ENCODE measurements at regions not wholly inside any gene's neighbourhood (a gene's known extent, or its start where the extent isn't known, plus 50 kb on each side); places are given as distances from the start of the nearest gene placed in this dataset.
"Not testable (repeated sequence)": the region's sequence is repeated elsewhere in the genome, so short reads cannot be mapped to it uniquely, and the experiment has no call there.

GRCh38 chr7:56370208-56370872 is 254.1 kb upstream of the NUPR2 start:
- H3F3A ChIP-seq (ENCODE audit: insufficient read depth, low read length); H3K4me3 ChIP-seq (ENCODE audit: low read depth, low read length, poor library complexity, severe bottlenecking); H3K27ac ChIP-seq (ENCODE audit: low read depth, low read length, poor library complexity, severe bottlenecking); H2AFZ ChIP-seq (ENCODE audit: low read length); H4K20me1 ChIP-seq (ENCODE audit: insufficient read depth, low read length); H3K9ac ChIP-seq (ENCODE audit: low read length); H3K9me2 ChIP-seq (ENCODE audit: low read depth, low read length); H3K27me3 ChIP-seq (ENCODE audit: insufficient read depth, low read length); H3K79me2 ChIP-seq (ENCODE audit: insufficient read depth, low read length); H3K4me1 ChIP-seq (ENCODE audit: insufficient read depth, low read length, severe bottlenecking); H3K9me3 ChIP-seq (ENCODE audit: low read length); H3K4me2 ChIP-seq (ENCODE audit: low read length); H3K36me3 ChIP-seq (ENCODE audit: insufficient read depth, low read length): not testable (repeated sequence)

- not testable (repeated sequence) for H3K4me2 ChIP-seq (ENCODE audit: low read length); H3K9me2 ChIP-seq (ENCODE audit: low read depth, low read length); H3K79me2 ChIP-seq (ENCODE audit: insufficient read depth, low read length); H3K36me3 ChIP-seq (ENCODE audit: insufficient read depth, low read length); H4K20me1 ChIP-seq (ENCODE audit: insufficient read depth, low read length); H3K9ac ChIP-seq (ENCODE audit: low read length); H3K9me3 ChIP-seq (ENCODE audit: low read length); H3K4me1 ChIP-seq (ENCODE audit: insufficient read depth, low read length, severe bottlenecking); H2AFZ ChIP-seq (ENCODE audit: low read length); H3K27ac ChIP-seq (ENCODE audit: low read depth, low read length, poor library complexity, severe bottlenecking); H3F3A ChIP-seq (ENCODE audit: insufficient read depth, low read length); H3K4me3 ChIP-seq (ENCODE audit: low read depth, low read length, poor library complexity, severe bottlenecking); H3K27me3 ChIP-seq (ENCODE audit: insufficient read depth, low read length)
Observed at GRCh38 chr7:56367914-56368313, 251.7 kb upstream of the NUPR2 start.

DNA sequence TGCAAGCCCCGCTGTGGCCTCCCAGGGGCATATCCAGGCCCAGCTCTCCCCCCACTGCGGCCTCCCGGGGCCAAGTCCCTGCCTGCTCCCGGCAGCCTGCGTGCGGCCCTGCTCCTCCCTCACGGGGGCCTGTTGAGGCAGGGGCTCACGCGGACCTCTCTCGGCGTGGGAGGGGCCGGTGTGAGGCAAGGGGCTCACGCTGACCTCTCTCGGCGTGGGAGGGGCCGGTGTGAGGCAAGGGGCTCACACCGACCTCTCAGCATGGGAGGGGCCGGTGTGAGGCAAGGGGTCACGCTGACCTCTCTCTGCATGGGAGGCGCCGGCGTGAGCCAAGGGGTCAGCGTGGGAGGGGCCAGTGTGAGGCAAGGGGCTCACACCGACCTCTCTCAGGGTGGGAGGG is 251.2 kb upstream of the NUPR2 start:
- H2AFZ ChIP-seq (ENCODE audit: low read length); H3K4me3 ChIP-seq (ENCODE audit: low read depth, low read length, poor library complexity, severe bottlenecking); H4K20me1 ChIP-seq (ENCODE audit: insufficient read depth, low read length); H3K27ac ChIP-seq (ENCODE audit: low read depth, low read length, poor library complexity, severe bottlenecking); H3K27me3 ChIP-seq (ENCODE audit: insufficient read depth, low read length); H3K4me1 ChIP-seq (ENCODE audit: insufficient read depth, low read length, severe bottlenecking); H3K79me2 ChIP-seq (ENCODE audit: insufficient read depth, low read length); H3F3A ChIP-seq (ENCODE audit: insufficient read depth, low read length); H3K9me3 ChIP-seq (ENCODE audit: low read length); H3K9ac ChIP-seq (ENCODE audit: low read length); H3K9me2 ChIP-seq (ENCODE audit: low read depth, low read length); H3K36me3 ChIP-seq (ENCODE audit: insufficient read depth, low read length); H3K4me2 ChIP-seq (ENCODE audit: low read length): not testable (repeated sequence)

- H3K79me2 ChIP-seq (ENCODE audit: insufficient read depth, low read length); H4K20me1 ChIP-seq (ENCODE audit: insufficient read depth, low read length); H3K27me3 ChIP-seq (ENCODE audit: insufficient read depth, low read length); H2AFZ ChIP-seq (ENCODE audit: low read length); H3K4me1 ChIP-seq (ENCODE audit: insufficient read depth, low read length, severe bottlenecking); H3K36me3 ChIP-seq (ENCODE audit: insufficient read depth, low read length); H3F3A ChIP-seq (ENCODE audit: insufficient read depth, low read length); H3K9ac ChIP-seq (ENCODE audit: low read length); H3K27ac ChIP-seq (ENCODE audit: low read depth, low read length, poor library complexity, severe bottlenecking); H3K4me3 ChIP-seq (ENCODE audit: low read depth, low read length, poor library complexity, severe bottlenecking); H3K4me2 ChIP-seq (ENCODE audit: low read length); H3K9me2 ChIP-seq (ENCODE audit: low read depth, low read length); H3K9me3 ChIP-seq (ENCODE audit: low read length): not testable (repeated sequence)
Observed at GRCh38 chr7:56366701-56367100, 250.5 kb upstream of the NUPR2 start.

DNA sequence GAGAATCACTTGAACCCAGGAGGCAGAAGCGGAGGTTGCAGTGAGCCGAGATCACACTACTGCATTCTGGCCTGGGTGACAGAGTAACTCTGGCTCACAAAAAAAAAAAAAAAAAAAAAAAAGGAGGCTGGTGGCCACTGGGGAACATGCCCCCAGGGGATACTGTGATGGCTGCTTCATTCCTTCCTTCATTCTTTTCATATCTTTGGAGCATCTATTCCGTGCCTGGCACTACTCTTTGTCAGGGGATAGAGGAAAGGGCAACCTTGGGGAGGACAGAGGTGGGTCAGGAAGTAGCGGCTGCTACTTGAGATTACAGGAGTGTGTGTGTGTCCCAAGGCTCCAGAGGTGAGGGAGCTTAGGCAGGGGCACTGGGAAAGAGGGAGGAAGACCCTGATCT is 236.4 kb upstream of the NUPR2 start:
- not testable (repeated sequence) for H3F3A ChIP-seq (ENCODE audit: insufficient read depth, low read length); H3K27me3 ChIP-seq (ENCODE audit: insufficient read depth, low read length); H4K20me1 ChIP-seq (ENCODE audit: insufficient read depth, low read length); H3K4me1 ChIP-seq (ENCODE audit: insufficient read depth, low read length, severe bottlenecking); H3K36me3 ChIP-seq (ENCODE audit: insufficient read depth, low read length); H3K4me2 ChIP-seq (ENCODE audit: low read length); H3K79me2 ChIP-seq (ENCODE audit: insufficient read depth, low read length); H2AFZ ChIP-seq (ENCODE audit: low read length); H3K9me3 ChIP-seq (ENCODE audit: low read length); H3K27ac ChIP-seq (ENCODE audit: low read depth, low read length, poor library complexity, severe bottlenecking); H3K4me3 ChIP-seq (ENCODE audit: low read depth, low read length, poor library complexity, severe bottlenecking); H3K9me2 ChIP-seq (ENCODE audit: low read depth, low read length); H3K9ac ChIP-seq (ENCODE audit: low read length)

DNA sequence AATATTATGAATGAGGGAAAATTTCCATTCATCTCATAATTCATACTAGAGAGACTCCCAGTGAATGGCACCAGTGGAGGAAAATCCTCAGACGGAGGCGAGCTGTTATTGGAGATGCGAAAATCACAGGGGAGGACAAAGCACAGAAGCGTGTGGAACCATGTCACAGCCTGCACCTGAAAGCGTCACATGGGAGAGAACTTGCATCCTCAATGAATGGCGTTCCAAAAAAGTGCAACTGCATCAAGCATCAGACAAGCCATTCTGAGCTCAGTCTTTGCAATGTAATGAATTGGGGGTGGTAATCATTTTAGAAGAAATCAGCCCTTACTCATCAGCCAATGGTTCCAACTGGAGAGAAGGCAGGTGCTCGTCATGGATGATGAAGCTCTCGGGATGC is 235.0 kb upstream of the NUPR2 start:
- H3K9ac ChIP-seq (ENCODE audit: low read length); H3K36me3 ChIP-seq (ENCODE audit: insufficient read depth, low read length); H4K20me1 ChIP-seq (ENCODE audit: insufficient read depth, low read length); H3K4me3 ChIP-seq (ENCODE audit: low read depth, low read length, poor library complexity, severe bottlenecking); H3F3A ChIP-seq (ENCODE audit: insufficient read depth, low read length); H3K27ac ChIP-seq (ENCODE audit: low read depth, low read length, poor library complexity, severe bottlenecking); H3K4me2 ChIP-seq (ENCODE audit: low read length); H3K4me1 ChIP-seq (ENCODE audit: insufficient read depth, low read length, severe bottlenecking); H3K9me3 ChIP-seq (ENCODE audit: low read length); H3K27me3 ChIP-seq (ENCODE audit: insufficient read depth, low read length); H2AFZ ChIP-seq (ENCODE audit: low read length); H3K9me2 ChIP-seq (ENCODE audit: low read depth, low read length); H3K79me2 ChIP-seq (ENCODE audit: insufficient read depth, low read length): not testable (repeated sequence)

DNA sequence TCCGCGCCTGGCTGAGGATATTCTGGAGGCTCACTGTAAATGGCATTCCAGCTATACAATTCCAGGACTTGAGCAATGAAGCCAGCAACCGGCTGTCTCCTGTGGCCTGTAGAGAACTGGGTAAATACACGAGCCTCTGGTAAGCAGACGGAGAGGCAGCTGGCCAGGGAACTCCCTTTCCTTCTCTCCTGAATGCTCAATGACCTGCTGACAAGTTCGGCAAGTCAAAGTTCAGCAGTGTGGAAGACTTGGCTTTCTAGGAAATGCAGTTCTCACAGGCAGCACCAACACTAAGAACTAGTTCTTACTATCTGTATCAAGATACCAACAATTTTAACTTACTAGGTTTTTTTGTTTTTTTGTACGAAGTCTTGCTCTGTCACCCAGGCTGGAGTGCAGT is 232.1 kb upstream of the NUPR2 start:
- not testable (repeated sequence) for H2AFZ ChIP-seq (ENCODE audit: low read length); H4K20me1 ChIP-seq (ENCODE audit: insufficient read depth, low read length); H3K4me2 ChIP-seq (ENCODE audit: low read length); H3K9ac ChIP-seq (ENCODE audit: low read length); H3F3A ChIP-seq (ENCODE audit: insufficient read depth, low read length); H3K4me3 ChIP-seq (ENCODE audit: low read depth, low read length, poor library complexity, severe bottlenecking); H3K9me2 ChIP-seq (ENCODE audit: low read depth, low read length); H3K9me3 ChIP-seq (ENCODE audit: low read length); H3K27me3 ChIP-seq (ENCODE audit: insufficient read depth, low read length); H3K36me3 ChIP-seq (ENCODE audit: insufficient read depth, low read length); H3K4me1 ChIP-seq (ENCODE audit: insufficient read depth, low read length, severe bottlenecking); H3K27ac ChIP-seq (ENCODE audit: low read depth, low read length, poor library complexity, severe bottlenecking); H3K79me2 ChIP-seq (ENCODE audit: insufficient read depth, low read length)

DNA sequence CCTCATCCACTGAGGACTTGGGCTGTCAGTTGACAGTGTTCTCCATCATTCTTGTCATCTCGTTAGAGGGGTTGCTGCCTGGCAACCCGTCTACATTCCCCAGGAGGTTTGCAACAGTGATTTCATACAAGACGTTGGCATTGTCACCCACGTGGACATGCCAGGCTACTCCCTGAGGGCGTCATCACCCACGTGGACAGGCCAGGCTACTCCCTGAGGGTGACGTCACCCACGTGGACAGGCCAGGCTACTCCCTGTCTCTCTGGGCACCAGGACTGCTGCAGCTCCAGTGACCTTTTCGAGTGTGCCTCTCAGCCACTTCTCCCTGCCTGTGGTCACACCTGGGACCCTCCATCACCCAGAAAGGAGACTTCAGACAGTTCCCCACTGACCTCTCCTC is 212.1 kb upstream of the NUPR2 start:
- not testable (repeated sequence) for H3K4me3 ChIP-seq (ENCODE audit: low read depth, low read length, poor library complexity, severe bottlenecking); H3K79me2 ChIP-seq (ENCODE audit: insufficient read depth, low read length); H3K9ac ChIP-seq (ENCODE audit: low read length); H3K4me2 ChIP-seq (ENCODE audit: low read length); H3K36me3 ChIP-seq (ENCODE audit: insufficient read depth, low read length); H4K20me1 ChIP-seq (ENCODE audit: insufficient read depth, low read length); H3K27ac ChIP-seq (ENCODE audit: low read depth, low read length, poor library complexity, severe bottlenecking); H2AFZ ChIP-seq (ENCODE audit: low read length); H3K9me3 ChIP-seq (ENCODE audit: low read length); H3K9me2 ChIP-seq (ENCODE audit: low read depth, low read length); H3F3A ChIP-seq (ENCODE audit: insufficient read depth, low read length); H3K27me3 ChIP-seq (ENCODE audit: insufficient read depth, low read length); H3K4me1 ChIP-seq (ENCODE audit: insufficient read depth, low read length, severe bottlenecking)

Data from OCI-LY1 (cell line).